Ishikawa (cell line): ENCODE measurements at regions not wholly inside any gene's neighbourhood (a gene's known extent, or its start where the extent isn't known, plus 50 kb on each side); places are given as distances from the start of the nearest gene placed in this dataset.
A peak's percentile ranks its signal among the peaks of the same experiment; 100 is the strongest.

Source experiments
- CEBPB ChIP-seq: IDR thresholded peaks from 2 replicates; pipeline ENCODE4 v1.6.1; 2012
- CREB1 ChIP-seq: IDR thresholded peaks from 2 replicates; pipeline ENCODE4 v1.6.1; 2012; ENCODE audit warnings: low read depth
- EGR1 ChIP-seq: IDR thresholded peaks from 2 replicates; pipeline ENCODE4 v1.6.1; 2012
- EP300 ChIP-seq: IDR thresholded peaks from 2 replicates; pipeline ENCODE4 v1.6.1; 2012; ENCODE audit warnings: borderline replicate concordance
- FOXM1 ChIP-seq: IDR thresholded peaks from 2 replicates; pipeline ENCODE4 v1.6.1; 2012; ENCODE audit warnings: low read depth, borderline replicate concordance
- NFIC ChIP-seq: IDR thresholded peaks from 2 replicates; pipeline ENCODE4 v1.6.1; 2012
- RAD21 ChIP-seq: IDR thresholded peaks from 2 replicates; pipeline ENCODE4 v1.6.1; 2012; ENCODE audit warnings: low read depth
- TAF1 ChIP-seq: IDR thresholded peaks from 2 replicates; pipeline ENCODE4 v1.6.1; 2012; ENCODE audit warnings: low read depth, mild to moderate bottlenecking
- TCF12 ChIP-seq: IDR thresholded peaks from 2 replicates; pipeline ENCODE4 v1.6.1; 2012; ENCODE audit warnings: low read depth
- TEAD4 ChIP-seq: IDR thresholded peaks from 2 replicates; pipeline ENCODE4 v1.6.1; 2012
- YY1 ChIP-seq: IDR thresholded peaks from 2 replicates; pipeline ENCODE4 v1.6.1; 2012; ENCODE audit warnings: low read depth
- ZBTB7A ChIP-seq: IDR thresholded peaks from 2 replicates; pipeline ENCODE4 v1.6.1; 2012; ENCODE audit warnings: low read depth
- TF ChIP-seq, protein P1 (sequence below): IDR thresholded peaks from 2 replicates; pipeline ENCODE4 v1.6.1; 2012
- TF ChIP-seq, protein P2 (sequence below): IDR thresholded peaks from 2 replicates; pipeline ENCODE4 v1.6.1; 2012
- TF ChIP-seq, protein P3 (sequence below): IDR thresholded peaks from 2 replicates; pipeline ENCODE4 v1.6.1; 2012; ENCODE audit warnings: low read depth, mild to moderate bottlenecking

DNA sequence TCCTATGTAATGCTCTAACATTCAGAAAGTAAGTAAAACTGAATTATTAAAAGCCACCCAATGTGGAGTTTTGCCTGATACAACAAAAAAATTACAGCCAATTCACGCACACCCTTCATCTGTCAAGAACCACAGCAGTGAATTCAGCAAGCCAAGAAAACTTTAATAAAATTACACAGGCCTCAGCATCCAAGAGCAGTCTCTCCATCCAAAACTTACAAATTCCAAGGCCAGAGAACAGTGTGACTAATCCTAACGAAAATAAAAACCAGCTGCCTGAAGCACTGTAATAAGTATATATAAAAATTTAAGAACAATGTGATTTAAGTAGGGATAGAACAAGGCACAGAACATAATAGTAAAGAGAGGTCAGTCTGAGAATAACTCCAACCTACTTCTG is 54.2 kb downstream of the SIX6 start:
- TF ChIP-seq RAD21 (no peak), FOXM1 (no peak), TAF1 (no peak), CREB1 (no peak), EGR1 (no peak), YY1 (no peak), TEAD4 (no peak), EP300 (no peak)
- TF ChIP-seq, protein P1, sequence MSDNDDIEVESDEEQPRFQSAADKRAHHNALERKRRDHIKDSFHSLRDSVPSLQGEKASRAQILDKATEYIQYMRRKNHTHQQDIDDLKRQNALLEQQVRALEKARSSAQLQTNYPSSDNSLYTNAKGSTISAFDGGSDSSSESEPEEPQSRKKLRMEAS = no peak
- TF ChIP-seq, protein P2, sequence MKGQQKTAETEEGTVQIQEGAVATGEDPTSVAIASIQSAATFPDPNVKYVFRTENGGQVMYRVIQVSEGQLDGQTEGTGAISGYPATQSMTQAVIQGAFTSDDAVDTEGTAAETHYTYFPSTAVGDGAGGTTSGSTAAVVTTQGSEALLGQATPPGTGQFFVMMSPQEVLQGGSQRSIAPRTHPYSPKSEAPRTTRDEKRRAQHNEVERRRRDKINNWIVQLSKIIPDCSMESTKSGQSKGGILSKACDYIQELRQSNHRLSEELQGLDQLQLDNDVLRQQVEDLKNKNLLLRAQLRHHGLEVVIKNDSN = no peak

DNA sequence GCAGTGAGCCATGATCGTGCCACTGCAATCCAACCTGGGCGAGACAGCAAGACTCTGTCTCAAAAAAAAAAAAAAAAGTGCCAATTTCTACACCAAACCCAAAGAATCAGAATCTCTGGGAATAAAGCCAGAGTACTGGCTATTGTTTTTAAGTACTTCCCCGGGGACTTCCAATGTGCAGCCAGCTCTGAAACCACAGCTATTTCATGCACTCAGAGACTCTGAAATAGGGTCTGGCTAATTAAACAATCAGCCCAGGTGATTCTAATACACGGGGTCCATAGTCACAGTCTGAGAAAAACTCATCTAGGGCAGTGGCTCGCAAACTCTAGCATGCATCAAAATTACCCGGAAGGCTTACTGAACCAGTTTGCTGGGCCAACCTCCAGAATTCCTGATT is 56.3 kb downstream of the SIX6 start:
- TF ChIP-seq, protein P1 = no peak
- TF ChIP-seq, protein P3, sequence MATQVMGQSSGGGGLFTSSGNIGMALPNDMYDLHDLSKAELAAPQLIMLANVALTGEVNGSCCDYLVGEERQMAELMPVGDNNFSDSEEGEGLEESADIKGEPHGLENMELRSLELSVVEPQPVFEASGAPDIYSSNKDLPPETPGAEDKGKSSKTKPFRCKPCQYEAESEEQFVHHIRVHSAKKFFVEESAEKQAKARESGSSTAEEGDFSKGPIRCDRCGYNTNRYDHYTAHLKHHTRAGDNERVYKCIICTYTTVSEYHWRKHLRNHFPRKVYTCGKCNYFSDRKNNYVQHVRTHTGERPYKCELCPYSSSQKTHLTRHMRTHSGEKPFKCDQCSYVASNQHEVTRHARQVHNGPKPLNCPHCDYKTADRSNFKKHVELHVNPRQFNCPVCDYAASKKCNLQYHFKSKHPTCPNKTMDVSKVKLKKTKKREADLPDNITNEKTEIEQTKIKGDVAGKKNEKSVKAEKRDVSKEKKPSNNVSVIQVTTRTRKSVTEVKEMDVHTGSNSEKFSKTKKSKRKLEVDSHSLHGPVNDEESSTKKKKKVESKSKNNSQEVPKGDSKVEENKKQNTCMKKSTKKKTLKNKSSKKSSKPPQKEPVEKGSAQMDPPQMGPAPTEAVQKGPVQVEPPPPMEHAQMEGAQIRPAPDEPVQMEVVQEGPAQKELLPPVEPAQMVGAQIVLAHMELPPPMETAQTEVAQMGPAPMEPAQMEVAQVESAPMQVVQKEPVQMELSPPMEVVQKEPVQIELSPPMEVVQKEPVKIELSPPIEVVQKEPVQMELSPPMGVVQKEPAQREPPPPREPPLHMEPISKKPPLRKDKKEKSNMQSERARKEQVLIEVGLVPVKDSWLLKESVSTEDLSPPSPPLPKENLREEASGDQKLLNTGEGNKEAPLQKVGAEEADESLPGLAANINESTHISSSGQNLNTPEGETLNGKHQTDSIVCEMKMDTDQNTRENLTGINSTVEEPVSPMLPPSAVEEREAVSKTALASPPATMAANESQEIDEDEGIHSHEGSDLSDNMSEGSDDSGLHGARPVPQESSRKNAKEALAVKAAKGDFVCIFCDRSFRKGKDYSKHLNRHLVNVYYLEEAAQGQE = no peak
- peak; percentile 13; the same call in 1 of the 2 replicates for TF ChIP-seq CEBPB
- TF ChIP-seq NFIC = peak; percentile 78
- TF ChIP-seq TEAD4 = peak; percentile 69
- peak; percentile 39; the same call in 1 of the 2 replicates for TF ChIP-seq FOXM1
- TF ChIP-seq EP300 = peak; percentile 67; the same call in 1 of the 2 replicates
- TF ChIP-seq RAD21 = 0 out of 2 replicates have a peak, but pooled peaks have one; percentile 1
- TF ChIP-seq TCF12 = peak; percentile 66

DNA sequence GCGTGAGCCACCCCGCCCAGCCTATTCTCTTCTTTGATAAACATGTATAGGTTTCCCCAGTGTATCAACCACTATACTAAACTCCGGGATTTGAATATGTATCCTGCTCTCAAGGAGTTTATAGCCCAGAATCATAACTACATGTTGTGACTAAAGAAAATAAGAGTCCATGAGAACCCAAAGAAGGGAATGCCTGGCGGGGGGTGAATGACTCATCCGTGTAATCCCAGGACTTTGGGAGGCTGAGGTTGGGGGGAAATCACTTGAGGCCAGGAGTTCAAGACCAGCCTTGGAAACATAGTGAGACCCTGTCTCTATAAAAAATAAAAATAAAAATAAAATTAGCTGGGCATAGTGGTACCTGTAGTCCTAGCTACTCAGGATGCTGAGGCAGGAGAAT is 57.2 kb downstream of the SIX6 start:
- TF ChIP-seq TEAD4 = no peak
- TF ChIP-seq, protein P3 = no peak
- TF ChIP-seq TAF1 = no peak
- TF ChIP-seq EP300 = no peak
- TF ChIP-seq TCF12 = no peak
- TF ChIP-seq, protein P1 = no peak
- TF ChIP-seq, protein P2 = no peak
- no peak for TF ChIP-seq CREB1
- no peak for TF ChIP-seq FOXM1
- no peak for TF ChIP-seq YY1
- no peak for TF ChIP-seq RAD21
- no peak for TF ChIP-seq CEBPB
- TF ChIP-seq EGR1 = no peak
- no peak for TF ChIP-seq NFIC
- TF ChIP-seq ZBTB7A = no peak

DNA sequence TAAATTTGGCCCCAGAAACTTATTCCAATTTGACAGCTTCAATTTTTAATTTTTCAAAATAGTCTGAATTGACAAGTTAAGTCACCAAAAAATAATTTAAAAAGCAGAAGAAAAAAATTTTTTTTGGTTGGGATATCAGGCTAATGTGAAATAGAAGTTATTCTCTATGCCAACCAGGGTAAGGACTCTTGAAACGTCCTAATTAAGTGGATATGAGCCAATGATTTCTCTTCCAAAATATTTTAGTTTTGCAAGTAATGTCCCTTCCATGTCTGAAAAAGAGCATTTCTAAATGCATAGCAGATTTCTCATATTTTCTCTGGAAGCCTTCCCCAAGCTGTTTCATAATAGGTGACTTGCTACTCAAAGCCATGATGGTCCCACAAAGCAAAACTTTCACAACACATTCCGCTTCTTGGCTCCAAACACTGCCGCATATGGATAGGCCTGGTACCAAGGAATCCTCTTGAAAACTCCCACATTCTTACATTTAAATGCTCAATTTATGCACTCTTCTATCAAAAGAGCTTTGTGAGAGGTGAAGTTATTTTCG is 65.1 kb downstream of the SIX6 start:
- TF ChIP-seq CREB1 (no peak), EP300 (no peak), TEAD4 (no peak), FOXM1 (no peak), RAD21 (no peak), CEBPB (no peak), NFIC (no peak), EGR1 (no peak), TCF12 (no peak), TAF1 (no peak), ZBTB7A (no peak), YY1 (no peak)
- TF ChIP-seq, protein P2 = no peak
- TF ChIP-seq, protein P1 = no peak
- TF ChIP-seq, protein P3 = no peak
